Fibroblast of pulmonary artery (primary cell): ENCODE measurements at regions not wholly inside any gene's neighbourhood (a gene's known extent, or its start where the extent isn't known, plus 50 kb on each side); places are given as distances from the start of the nearest gene placed in this dataset.

Experiments
- DNase-seq: peaks from one replicate; pipeline ENCODE4 v3.0.0-alpha.2; 2010; ENCODE audit warnings: low read depth
- H3K4me3 ChIP-seq: replicated peaks from 2 replicates; pipeline ENCODE4 v1.5.1; 2011; ENCODE audit warnings: low read depth, mild to moderate bottlenecking, control low read depth, low read length, moderate library complexity
- TF ChIP-seq, protein P1 (sequence below): IDR thresholded peaks from 2 replicates; pipeline ENCODE4 v1.5.1; 2011; ENCODE audit warnings: mild to moderate bottlenecking, control low read depth, low read length, inconsistent platforms; ENCODE audit errors: missing control alignments

DNA sequence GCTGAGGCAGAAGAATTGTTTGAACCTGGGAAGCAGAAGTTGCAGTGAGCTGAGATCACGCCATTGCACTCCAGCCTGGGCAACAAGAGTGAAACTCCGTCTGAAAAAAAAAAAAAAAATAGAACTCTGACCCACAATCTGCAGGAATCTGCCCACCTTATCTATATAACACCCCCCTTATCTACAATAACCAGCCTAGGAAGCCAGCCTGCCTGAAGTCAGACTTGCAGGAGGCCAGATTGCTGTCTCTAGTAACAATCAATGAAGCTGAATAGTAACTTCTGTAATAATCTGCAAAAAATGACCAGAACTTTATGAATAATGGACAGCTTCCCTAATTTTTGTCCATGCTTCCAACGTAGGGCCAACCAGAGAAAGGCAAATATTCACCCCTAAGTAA is 352.5 kb downstream of the CD83 start:
- TF ChIP-seq, protein P1, sequence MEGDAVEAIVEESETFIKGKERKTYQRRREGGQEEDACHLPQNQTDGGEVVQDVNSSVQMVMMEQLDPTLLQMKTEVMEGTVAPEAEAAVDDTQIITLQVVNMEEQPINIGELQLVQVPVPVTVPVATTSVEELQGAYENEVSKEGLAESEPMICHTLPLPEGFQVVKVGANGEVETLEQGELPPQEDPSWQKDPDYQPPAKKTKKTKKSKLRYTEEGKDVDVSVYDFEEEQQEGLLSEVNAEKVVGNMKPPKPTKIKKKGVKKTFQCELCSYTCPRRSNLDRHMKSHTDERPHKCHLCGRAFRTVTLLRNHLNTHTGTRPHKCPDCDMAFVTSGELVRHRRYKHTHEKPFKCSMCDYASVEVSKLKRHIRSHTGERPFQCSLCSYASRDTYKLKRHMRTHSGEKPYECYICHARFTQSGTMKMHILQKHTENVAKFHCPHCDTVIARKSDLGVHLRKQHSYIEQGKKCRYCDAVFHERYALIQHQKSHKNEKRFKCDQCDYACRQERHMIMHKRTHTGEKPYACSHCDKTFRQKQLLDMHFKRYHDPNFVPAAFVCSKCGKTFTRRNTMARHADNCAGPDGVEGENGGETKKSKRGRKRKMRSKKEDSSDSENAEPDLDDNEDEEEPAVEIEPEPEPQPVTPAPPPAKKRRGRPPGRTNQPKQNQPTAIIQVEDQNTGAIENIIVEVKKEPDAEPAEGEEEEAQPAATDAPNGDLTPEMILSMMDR, result no peak
- no peak overlapping the region for H3K4me3 ChIP-seq
- no peak for DNase-seq

DNA sequence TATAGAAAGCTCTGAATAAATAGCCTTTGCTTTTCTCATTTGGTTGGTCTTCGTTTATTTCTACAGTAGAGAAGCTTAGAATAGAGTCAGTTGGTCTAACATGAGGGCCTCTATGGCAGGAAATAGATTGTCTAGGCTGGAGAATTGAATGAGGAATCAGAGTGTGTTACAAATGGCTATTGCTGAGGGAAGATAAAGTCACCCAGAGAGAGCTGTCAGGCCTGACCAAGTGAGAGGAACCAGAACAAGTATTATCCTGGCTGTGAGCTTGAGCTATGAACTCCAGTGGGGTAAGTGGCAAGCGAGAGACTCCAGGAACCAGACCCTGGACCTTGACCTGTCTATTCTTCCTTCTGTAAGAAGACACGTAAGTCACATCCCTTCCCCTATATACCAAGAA is 353.1 kb downstream of the CD83 start:
- DNase-seq, result no peak
- H3K4me3 ChIP-seq, result no peak overlapping the region
- TF ChIP-seq, protein P1, result no peak

DNA sequence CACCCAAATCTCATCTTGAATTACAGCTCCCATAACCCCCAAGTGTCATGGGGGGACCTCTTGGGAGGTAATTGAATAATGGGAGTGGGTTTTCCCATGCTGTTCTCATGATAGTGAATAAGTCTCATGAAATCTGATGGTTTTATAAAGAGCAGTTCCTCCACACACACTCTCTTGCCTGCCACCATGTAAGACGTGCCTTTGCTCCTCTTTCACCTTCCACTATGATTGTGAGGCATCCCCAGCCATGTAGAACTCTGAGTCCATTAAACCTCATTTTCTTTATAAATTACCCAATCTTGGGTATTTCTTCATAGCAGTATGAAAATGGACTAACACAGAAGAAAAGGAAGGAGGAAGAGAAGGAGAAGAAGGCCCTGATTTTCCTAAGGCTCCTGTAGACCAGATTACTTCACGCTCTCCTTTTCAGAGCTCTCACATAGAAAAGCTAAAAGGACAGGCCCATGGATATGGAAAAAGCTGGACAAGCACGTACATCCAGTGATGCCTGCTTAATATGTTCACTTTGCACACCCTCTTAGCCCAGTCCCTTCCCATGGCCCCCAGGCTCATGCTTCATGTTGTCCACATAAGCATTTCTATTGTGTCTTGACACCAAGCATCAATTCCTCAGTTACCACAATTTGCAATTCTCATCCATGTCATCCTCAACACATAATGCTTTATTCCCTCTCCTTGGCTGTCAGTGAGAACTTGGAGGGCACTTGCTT is 354.8 kb downstream of the CD83 start:
- DNase-seq, result no peak
- H3K4me3 ChIP-seq, result no peak overlapping the region
- TF ChIP-seq, protein P1, result no peak

DNA sequence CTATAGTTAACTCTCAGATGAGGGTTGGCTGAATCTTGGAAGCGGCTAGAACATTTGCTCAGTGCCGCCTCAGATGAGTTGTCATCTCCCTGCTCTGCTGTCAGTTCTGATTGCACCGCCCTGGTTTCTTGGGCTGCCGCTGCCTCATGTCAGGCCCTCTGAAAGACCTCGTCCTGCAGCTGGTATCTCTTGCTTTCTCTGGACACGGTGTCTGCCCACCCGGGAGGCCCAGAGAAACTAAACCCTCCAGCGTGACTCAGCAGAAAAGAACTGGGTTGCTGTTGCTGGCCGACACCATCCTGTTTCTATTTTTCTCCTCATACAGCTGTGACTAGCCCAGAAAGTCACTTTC is 355.4 kb downstream of the CD83 start:
- TF ChIP-seq, protein P1, result no peak
- H3K4me3 ChIP-seq, result no peak overlapping the region
- no peak for DNase-seq

DNA sequence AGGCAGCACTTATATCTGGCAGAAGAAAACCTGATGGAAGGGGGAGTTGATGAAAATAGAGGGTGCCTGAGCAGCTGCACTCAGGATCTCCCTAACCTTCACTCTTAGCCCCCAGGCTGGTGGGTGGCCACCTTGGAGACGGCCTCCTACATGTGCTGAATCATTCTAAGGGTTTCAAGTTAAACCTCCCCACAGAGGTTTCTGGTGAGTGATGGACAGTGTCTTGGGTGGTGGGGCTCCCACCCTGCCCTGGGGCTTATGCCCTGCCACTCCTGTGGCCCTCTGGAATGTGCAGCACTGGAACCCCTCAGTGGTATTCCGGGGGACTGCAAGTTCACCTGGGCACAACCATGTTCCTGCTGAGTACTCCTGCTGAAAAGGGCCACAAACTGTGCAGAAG is 357.2 kb downstream of the CD83 start:
- TF ChIP-seq, protein P1, result no peak
- no peak for DNase-seq
- no peak overlapping the region for H3K4me3 ChIP-seq

DNA sequence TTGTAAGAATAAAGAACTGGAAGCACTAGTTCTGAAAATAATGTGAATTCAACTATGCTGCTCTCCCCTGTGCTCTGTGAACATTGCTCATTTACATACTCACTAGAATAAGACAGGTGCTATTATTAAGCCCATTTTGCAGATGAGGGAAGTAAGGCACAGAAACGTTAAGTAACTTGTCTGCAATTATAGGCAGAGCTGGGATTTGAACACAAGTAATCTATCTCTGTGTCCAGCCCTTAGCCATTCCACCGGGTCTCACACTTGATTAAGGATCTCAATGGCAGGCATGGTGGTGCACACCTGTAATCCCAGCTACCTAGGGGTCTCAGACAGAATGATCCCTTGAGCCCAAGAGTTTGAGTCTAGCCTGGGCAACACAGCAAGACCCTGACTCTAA is 357.7 kb downstream of the CD83 start:
- TF ChIP-seq, protein P1, result no peak
- no peak for DNase-seq
- H3K4me3 ChIP-seq, result no peak overlapping the region

DNA sequence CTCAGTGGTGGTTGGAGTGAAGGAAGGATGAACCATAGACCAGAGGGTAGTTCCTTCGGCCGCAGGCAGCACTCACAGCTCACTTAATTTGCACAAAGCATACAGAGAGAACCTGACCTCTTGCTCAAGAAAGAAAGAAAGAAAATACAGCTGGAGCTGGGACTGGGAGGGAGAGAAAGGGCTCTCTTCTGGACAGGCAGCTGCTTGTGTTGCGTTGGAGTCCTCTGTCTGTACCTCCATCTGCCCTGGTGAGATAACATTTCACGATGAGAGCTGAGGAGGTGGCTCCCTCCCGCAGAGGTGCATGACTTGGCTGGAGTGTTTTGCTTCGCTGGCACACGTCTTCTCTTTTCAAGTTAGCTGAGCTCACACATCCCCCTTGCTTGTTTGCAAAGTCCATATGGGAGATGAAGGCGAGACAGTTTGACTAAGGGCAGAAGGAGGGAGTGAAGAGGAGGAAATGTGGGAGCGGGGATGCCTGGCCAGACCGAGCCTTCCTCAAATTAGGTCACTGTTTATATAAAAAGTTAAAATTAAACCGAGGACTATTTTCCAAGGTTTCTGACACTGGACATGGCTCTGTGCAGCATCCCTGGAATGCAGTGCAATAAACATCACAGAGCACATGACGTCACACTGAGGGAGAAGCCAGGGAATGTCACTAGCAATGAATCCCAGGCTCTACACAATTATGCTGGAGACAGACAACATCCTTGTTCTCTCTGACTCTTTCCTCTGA is 359.4 kb downstream of the CD83 start:
- TF ChIP-seq, protein P1, result no peak
- DNase-seq, result peak; percentile 94
- peak overlapping the region; percentile 27 for H3K4me3 ChIP-seq
